Esophagus squamous epithelium (tissue), 5 donors: ENCODE measurements at regions not wholly inside any gene's neighbourhood (a gene's known extent, or its start where the extent isn't known, plus 50 kb on each side); places are given as distances from the start of the nearest gene placed in this dataset.

ENCODE experiments used
- DNase-seq: peaks from one replicate; lab custom pipeline; 2025; lab: John Stamatoyannopoulos, UW
- H3K27ac ChIP-seq, 4 donors: fragments of 200-600 bp; sonication (generic); one replicate each; pipeline ENCODE4 v1.5.1; 2016 to 2019; ENCODE audit warnings: mild to moderate bottlenecking in 1 of 4
- H3K27me3 ChIP-seq, 4 donors: fragments of 200-600 bp; sonication (generic); 1 replicate in 3 of 4; 2 replicates in 1 of 4; pipeline versions ENCODE4 v1.5.1 to v1.6.0; 2017 to 2021; ENCODE audit warnings: antibody characterized with exemption in 1 of 4
- H3K36me3 ChIP-seq, 3 donors: fragments of 200-600 bp; sonication (generic); one replicate each; pipeline ENCODE4 v1.5.1; 2016 to 2019
- H3K4me1 ChIP-seq, 3 donors: fragments of 200-600 bp; sonication (generic); one replicate each; pipeline ENCODE4 v1.5.1; 2017 to 2019
- H3K4me3 ChIP-seq, 4 donors: fragments of 200-600 bp; sonication (generic); 1 replicate in 3 of 4; 2 replicates in 1 of 4; pipeline ENCODE4 v1.5.1; 2016 to 2019; ENCODE audit warnings: mild to moderate bottlenecking in 2 of 4, moderate library complexity in 1 of 4
- H3K9me3 ChIP-seq, 3 donors: fragments of 200-600 bp; sonication (generic); one replicate each; pipeline ENCODE4 v1.5.1; 2016 to 2019
- CTCF ChIP-seq, 6 experiments: fragments of 450-650 bp in 4 of 6; fragments of 200-600 bp in 2 of 6; sonication (generic) in 2 of 6; IDR thresholded peaks; one replicate each; pipeline ENCODE4 v1.5.1; 2016 to 2019; ENCODE audit warnings: antibody characterized with exemption in 6 of 6, mild to moderate bottlenecking in 4 of 6, moderate library complexity in 4 of 6
- POLR2A ChIP-seq, 4 donors: fragments of 450-650 bp; IDR thresholded peaks; one replicate each; pipeline ENCODE4 v1.6.1; 2017; ENCODE audit warnings: antibody characterized with exemption in 4 of 4, mild to moderate bottlenecking in 4 of 4, moderate library complexity in 3 of 4
- WGBS, 2 donors: methylation state at CpG; one replicate each; pipeline ENCODE4 v1.1.5; 2018; 5-methylcytosine and 5-hydroxymethylcytosine counted together
- intact Hi-C: fragments of 100-400 bp; cut with DNase I; formaldehyde crosslinking; loops from one replicate; pipeline ENCODE4 v1.15.0; 2022
- donor health status: DM: yes; HTN: yes; CAD: no.

- Histone ChIP-seq H3K27me3 (no peaks in the 10 kb centered on the region), H3K4me3 (no peak overlapping the region), H3K27ac (no peak overlapping the region), H3K9me3 (no peaks in the 10 kb centered on the region), H3K4me1 (no peaks in the 10 kb centered on the region), H3K36me3 (no peaks in the 10 kb centered on the region)
- intact Hi-C loops: no loop called here
- 84 to 87% methylated on average over 7 of the region's 7 CpGs for WGBS, 2 donors
- DNase-seq: no peak
- TF ChIP-seq POLR2A (IDR thresholded peaks at IDR 0.05): no peak
- TF ChIP-seq CTCF (IDR thresholded peaks at IDR 0.05): no peak
These were observed 194.2 kb downstream of the TBXT start for GRCh38 chr6:165973473-165973872.

GRCh38 chr6:165972139-165972802, 195.4 kb downstream of the TBXT start:
- intact Hi-C loops: no loop called here
- Histone ChIP-seq H3K36me3 (no peaks in the 10 kb centered on the region), H3K4me1 (no peaks in the 10 kb centered on the region), H3K27ac (no peak overlapping the region), H3K9me3 (no peaks in the 10 kb centered on the region), H3K4me3 (no peak overlapping the region), H3K27me3 (no peaks in the 10 kb centered on the region)
- TF ChIP-seq CTCF (IDR thresholded peaks at IDR 0.05) (no peak), POLR2A (IDR thresholded peaks at IDR 0.05) (no peak)
- WGBS, 2 donors: 60 to 67% methylated on average over 12 of the region's 12 CpGs
- DNase-seq: no peak

- Histone ChIP-seq H3K9me3 (no peaks in the 10 kb centered on the region), H3K4me1 (no peaks in the 10 kb centered on the region), H3K36me3 (no peaks in the 10 kb centered on the region), H3K4me3 (no peak overlapping the region), H3K27ac (no peak overlapping the region), H3K27me3 (no peaks in the 10 kb centered on the region)
- TF ChIP-seq CTCF (IDR thresholded peaks at IDR 0.05) (no peak), POLR2A (IDR thresholded peaks at IDR 0.05) (no peak)
- 49 to 54% methylated on average over 4 of the region's 4 CpGs for WGBS, 2 donors
- no peak for DNase-seq
- intact Hi-C loops: no loop called here
These were observed 196.4 kb downstream of the TBXT start for GRCh38 chr6:165971202-165971601.

DNA sequence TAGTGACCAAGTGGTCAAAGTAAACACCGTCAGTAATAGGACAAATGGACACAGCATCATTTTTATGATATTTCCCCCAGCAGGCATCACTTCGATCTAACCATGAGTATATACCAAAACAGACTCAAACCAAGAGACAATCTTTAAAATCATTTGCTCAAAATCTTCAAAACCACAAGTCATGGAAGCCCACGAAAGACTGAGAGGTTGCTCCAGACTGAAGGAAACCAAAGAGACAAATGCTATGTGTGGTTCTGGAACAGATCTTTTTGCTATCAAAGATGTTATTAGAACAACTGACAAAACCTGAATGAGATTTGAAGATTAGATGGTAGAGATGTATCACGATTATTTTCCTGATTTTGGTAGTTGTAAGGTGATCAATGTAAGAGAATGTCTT, 197.7 kb downstream of the TBXT start:
- TF ChIP-seq CTCF (IDR thresholded peaks at IDR 0.05): no peak
- TF ChIP-seq POLR2A (IDR thresholded peaks at IDR 0.05): no peak
- no peak overlapping the region for H3K4me3 ChIP-seq
- DNase-seq: no peak
- no peaks in the 10 kb centered on the region for H3K9me3 ChIP-seq
- H3K27ac ChIP-seq: no peak overlapping the region
- no peaks in the 10 kb centered on the region for H3K4me1 ChIP-seq
- intact Hi-C loops: no loop called here
- WGBS, 2 donors: 55 to 72% methylated on average over 4 of the region's 4 CpGs
- no peaks in the 10 kb centered on the region for H3K36me3 ChIP-seq
- H3K27me3 ChIP-seq: no peaks in the 10 kb centered on the region

- Histone ChIP-seq H3K4me3 (no peak overlapping the region), H3K4me1 (no peaks in the 10 kb centered on the region), H3K27ac (no peak overlapping the region), H3K27me3 (no peaks in the 10 kb centered on the region), H3K36me3 (no peaks in the 10 kb centered on the region), H3K9me3 (no peaks in the 10 kb centered on the region)
- intact Hi-C loops: no loop called here
- DNase-seq: no peak
- 73 to 78% methylated on average over 6 of the region's 6 CpGs for WGBS, 2 donors
- TF ChIP-seq POLR2A (IDR thresholded peaks at IDR 0.05): no peak
- no peak for TF ChIP-seq CTCF (IDR thresholded peaks at IDR 0.05)
These were observed 198.5 kb downstream of the TBXT start for GRCh38 chr6:165969184-165969583.
